Stimulated activated CD8-positive, alpha-beta memory T cell treated with anti-CD3 and anti-CD28 coated beads, Interleukin-12 subunit alpha, Interleukin-12 subunit beta, amount 100 ng/mL, for 4 hours (primary cell): ENCODE measurements at regions not wholly inside any gene's neighbourhood (a gene's known extent, or its start where the extent isn't known, plus 50 kb on each side); places are given as distances from the start of the nearest gene placed in this dataset.
A peak's percentile ranks its signal among the peaks of the same experiment; 100 is the strongest.

ENCODE experiments used
- DNase-seq: peaks from one replicate; pipeline ENCODE4 v3.0.0-alpha.2; 2020; ENCODE audit warnings: low read depth

DNA sequence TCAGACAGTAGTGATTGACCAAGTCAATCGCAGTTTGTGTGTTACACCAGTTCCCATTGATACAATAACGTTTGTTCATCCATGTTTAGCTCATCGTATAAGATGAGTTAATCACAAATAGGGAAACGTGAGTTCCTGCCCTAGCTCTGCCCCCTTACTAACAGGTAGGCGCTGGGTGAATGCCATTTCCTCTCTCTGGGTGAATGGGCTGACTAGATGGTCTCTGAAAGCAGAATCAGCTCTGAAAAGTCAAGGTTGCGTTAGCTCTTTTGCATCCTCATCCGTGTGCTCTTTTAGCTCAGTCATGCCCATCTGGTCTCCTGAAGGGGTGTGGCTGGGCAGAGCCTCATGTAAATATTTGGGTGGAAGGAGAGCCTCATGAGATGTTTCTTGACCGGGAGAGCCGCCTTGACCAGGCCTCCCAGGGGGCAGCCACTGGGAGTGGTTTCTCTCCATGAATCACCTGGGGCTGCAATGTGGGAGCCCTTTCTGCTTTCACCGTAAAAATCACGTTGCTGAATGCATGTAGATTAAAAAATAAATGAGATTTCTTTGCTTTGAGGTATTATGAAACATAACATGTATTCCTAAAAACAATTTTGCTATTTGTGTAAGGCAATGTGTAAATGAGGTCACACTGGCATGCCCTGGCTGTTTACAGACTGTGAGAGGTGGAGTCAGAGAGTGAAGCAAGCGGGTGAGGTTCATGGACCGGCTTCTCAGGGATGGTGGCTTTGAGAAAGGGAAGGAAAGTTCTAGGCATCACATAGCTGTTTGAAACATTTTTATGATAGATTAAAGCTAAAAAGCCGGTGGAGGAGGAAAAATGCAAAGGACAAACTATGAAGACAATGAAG lies 108.4 kb upstream of the RASGRP1 start:
- no peak for DNase-seq

DNA sequence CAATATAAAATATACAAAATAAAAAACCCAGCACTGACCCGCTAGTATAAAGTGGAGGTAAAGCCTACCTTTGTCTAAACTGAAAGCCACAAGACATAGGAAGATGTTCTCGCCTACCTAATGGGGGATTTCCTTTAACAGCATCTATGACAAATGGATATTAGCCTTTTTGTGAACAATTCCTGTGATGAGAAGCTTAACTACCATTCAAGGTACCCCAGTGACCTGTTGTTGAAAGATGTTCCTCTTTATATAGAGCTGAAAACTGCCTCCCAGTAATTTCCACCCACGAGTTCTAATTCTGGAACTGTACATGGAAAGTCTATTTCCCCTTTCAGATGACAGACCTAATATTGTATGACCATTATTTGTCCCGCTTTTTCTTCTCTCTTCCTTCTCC lies 109.8 kb upstream of the RASGRP1 start:
- no peak for DNase-seq

DNA sequence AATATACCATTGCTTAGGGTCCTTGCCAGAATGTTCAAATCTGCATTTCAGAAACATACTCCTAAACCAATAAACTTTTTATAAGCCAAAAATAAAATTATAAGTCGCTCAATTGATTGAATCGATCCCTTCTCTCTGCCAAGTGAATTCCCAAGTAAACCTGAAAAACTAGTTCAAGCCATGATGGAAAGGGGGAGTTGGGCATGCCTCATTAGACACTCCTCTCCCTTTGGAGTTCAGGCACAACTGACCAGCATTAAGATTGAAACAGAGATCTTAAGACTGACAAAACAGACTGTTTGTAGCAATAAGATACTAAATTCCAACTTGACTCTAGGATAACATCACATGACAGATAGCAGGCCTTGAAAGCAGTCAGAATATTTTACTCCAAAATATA lies 113.7 kb upstream of the RASGRP1 start:
- DNase-seq: no peak

DNA sequence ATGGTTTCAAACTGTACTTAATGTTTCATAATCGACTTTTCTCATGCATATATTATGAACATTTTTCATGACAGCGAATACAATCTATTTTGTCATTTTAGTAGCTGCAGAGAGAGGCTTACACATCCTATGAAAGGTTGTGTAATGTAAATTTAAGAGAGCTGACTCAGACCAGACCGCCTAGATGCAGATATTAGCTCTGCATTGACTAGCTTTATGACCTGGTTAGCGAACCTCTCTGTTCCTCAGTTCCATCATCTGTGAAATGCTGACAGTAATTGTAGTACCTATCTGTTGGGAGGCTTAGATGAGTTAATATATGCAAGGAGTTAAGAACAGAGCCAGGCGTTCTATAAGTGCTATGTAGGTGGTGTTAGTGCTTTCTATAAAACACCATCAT lies 116.2 kb upstream of the RASGRP1 start:
- no peak for DNase-seq

DNA sequence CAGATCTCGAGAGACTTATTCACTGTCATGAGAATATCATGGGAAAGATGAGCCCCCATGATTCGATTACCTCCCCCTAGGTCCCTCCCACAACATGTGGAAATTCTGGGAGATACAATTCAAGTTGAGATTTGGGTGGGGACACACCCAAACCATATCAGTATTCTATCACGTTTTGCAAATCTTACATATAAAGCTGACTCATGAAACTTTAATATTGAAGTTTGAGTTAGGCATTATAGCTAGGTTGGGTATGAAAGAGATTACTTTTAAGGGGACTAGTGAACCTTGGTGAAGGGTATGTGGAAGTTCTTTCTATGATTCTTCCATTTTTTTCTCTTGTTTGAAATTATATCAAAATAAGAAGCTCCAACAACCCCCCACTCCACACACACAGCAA lies 117.7 kb upstream of the RASGRP1 start:
- DNase-seq: no peak

DNA sequence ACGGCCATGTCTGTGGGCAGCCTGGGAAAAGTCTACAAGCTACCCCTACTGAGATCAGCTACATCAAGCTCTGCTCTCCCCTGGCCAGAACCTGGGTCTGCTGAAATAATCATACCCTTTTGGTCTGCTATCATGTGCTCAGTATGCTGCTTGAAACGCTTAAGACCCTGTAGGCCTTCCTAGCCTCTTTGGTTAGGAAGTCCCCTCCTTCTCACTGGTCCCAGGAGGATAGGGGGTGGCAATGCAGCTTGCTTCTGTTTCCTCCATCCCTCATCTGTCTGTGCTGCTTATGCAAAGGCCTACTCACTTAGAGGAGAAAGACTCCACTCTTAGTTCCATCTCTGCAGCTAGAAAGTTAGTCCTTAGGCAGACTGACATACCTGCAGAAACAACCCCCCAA lies 118.2 kb upstream of the RASGRP1 start:
- DNase-seq: no peak

DNA sequence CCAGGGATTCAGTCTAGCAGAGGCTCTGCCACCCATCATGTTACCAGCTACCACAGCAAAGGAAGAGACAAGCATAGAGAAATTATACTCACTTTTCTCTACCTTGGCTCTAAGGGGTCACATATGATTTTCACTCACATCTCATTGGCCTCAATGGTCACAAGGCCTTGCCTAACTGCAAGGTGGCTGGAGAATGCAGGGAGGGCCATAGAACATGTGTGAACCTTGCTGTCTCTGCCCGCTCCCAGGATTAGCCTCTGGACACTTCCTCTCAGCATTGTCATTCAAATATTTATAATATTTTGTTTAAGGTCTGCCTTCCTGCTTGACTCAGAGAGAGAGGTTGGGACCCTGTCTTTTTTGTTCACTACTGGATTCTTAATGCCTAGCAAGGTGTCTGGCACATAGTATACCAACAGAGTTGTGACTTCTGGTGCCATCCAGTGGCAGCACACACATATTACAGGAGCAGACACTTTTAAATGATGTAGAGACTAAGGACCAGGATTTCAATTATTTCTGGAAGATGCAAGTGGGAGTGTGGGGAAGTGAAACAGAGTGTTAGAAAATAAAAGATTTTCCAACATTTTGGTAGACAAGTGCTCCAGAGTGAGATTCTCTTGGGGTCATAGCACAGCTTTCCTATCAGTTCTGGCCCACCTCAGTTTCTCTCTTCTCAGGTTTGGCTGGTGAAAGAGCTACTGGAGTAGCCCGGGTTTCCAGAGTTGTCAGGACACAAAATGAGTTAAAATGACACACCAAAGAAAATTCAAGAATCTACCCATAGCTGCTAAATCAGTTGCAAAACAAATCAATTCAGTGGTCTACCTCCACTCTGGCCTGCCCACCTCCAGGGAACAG lies 119.0 kb upstream of the RASGRP1 start:
- DNase-seq: peak; percentile 44

DNA sequence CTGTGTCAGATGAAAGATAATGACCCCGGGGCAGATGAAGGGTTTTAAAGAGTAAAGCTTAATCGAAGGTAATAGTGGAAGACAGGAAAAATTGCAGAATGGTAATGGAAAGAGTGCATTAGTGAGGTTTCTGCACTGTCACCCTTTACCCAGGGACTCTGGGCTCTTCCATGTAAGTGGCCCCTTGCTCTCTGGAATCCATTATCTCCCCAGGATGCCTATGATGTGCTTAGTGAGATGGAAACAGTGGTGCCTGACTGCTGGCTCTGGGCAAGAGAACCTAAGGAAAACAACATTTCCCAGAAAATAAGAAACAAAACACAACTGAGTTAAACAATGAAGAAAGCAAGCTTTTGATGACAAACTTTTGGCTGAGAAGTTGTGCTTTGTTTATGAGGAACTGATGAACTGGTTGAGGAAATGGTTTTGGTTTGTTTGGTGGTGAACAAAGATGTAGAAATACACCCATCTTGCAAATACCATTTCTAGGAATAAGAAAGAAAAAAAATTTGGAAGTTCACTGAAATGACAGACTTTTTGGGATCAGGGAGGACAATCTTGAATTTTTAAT lies 119.9 kb upstream of the RASGRP1 start:
- DNase-seq: no peak

DNA sequence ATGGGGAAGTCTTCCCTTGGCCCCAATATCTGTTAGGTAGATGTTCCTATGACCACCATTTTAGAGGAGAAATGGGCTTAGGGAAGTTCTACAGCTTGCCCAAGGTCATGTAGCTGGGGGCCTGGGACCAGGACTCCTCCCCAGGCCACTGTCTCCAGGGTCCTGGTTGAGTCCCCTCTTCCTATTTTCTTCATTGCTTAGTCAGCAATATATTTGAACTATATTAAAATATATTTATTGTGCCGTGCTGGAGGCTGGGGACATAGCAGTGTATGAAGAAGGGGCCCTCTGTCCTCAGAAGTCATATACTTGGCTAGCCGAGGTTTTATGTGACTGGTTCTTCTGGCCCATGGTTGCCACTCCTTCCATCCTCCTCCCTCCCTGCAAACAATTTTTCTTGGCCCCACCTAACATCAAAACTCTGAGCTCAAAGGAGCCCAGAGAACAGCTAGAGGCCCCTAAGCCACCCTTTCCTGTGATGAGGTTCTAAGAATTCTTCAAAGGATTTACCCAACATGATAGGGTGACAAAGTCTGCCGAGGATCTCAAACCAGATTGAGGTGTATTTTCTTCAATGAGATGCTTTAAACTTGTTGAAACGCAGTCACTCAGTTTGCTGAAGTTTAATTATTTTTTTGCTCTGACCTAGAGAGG lies 121.2 kb upstream of the RASGRP1 start:
- DNase-seq: no peak

DNA sequence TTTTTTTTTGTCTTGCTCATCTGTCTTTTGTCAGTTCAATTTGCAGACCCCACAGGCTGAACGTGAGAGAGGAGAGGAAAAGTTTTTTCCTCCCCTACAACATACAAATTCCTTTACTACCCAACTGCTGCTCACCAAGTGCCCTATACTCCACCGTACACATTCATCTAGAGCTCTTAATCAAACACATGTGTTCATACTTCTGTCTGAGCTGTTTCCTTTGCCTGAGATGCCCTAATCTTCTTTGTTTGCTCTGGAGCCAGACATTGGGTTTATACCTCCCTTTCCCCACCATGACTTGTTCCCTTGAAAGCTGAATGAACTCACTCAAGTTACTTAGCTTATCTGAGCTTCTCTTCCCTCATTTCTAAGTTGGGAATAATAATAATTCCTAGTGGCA lies 122.7 kb upstream of the RASGRP1 start:
- no peak for DNase-seq

DNA sequence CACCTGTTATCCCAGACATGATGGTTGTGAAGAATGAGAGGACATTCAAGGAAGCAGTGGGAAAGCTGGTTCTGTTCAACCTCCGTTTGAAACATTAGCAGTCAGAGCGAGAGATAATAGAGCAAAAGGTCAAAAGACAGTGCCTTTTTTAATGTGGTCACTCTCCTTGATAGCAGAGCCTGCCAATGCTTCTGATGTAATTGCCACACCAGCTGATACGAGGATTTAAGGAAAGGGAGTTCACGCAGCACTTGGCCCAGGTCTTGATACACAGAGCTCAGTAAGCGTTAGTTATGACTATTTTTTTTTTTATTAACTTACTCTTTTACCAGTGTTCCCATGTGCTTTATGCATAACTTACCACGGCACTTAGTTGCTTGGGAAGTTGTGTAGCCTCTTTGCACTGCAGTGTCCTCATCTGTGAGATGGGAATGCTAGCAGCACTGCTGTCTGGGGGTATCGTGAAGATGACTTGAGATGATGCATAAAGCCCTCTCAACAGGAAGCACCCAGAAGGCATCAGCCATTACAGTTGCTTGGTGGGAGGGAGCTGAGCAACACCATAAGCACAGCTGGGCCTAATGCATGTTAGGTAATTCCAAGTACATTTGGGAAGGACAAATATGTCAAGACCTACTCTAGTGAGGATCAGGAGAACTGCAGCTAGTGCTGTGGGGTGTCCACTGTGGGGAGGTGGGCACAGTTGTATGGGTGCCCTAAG lies 123.3 kb upstream of the RASGRP1 start:
- no peak for DNase-seq

DNA sequence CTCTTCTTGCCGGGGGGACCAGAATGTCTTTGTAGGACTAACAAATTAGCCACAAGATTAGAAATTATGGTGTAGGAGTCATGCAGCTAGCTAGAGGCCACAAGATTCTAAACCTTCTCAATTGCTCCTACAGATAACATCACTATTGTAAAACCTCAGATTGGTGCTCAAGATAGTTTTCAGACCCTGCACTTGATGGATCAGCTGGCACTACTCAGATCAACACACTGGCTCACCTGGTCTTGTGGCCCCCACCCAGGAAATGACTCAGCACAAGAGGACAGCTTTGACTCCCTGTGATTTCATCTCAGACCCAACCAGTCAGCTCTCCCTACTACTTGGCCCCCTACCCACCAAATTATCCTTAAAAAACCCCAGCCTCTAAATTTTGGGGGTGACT lies 124.1 kb upstream of the RASGRP1 start:
- DNase-seq: peak; percentile 20

DNA sequence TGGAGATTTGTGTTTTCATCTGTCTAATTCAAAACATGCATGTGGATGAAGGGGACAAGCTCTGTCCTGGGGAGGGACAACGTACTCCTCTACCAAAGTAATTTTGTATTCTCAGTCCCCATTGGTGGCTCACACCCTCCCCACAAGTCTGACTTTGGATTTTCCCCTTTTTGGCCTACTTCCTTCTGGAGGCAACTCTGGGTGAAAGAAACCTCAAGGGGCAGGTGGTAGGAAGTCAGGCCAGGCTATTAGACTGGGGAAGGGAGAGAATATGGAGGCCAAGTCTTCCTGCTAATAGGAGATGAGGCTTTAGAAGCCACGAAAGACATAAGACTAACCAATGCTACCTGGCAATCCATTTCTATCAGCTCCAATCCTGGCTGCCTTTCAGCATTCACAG lies 124.9 kb upstream of the RASGRP1 start:
- DNase-seq: no peak

DNA sequence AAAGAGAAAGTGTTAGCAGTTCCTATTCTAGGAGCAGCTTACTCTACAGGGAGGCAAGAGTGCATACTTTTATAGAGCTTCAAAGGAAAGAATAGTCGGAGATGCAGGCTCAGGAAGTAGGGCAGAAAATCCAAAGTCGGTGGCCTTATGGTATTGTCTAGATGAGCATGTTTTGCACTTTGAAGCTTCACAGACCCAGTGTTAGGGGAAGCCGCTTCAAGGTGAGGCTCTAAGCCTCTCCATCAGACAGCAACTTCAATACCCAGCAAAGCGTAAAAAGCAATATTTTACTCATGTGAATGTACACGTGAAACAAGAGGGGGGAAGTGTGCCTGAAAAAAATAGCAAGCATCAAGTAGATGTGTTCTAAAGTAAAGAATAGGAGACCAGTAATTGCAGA lies 125.6 kb upstream of the RASGRP1 start:
- no peak for DNase-seq

DNA sequence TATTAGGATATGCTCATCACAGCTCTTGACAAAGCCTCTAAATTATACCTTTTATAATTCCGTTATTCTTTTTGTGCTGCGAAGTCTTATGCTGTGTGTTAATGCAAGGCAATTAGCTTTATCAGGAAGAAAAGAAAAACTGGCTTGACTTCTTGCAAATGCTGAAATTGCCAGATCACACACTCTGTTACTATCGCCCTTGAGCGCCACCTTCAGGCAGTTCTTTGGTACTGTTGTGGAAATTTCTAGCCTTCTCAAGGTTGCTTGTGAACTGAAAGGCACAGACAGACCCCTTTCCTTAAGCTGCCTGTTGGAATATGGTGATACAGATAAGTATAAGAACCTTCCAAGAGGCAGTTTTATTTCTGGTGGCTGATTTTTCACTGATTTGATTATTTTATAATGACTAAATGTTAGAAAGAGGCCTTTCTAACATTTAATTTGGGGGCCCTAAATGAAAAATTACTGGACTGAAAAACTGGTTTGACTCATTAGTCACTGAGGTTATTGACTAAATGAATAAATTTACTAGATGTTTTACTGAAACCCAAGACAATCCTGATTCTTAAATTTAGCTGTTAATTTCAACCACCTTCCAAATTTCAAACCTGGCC lies 126.2 kb upstream of the RASGRP1 start:
- DNase-seq: peak; percentile 51

DNA sequence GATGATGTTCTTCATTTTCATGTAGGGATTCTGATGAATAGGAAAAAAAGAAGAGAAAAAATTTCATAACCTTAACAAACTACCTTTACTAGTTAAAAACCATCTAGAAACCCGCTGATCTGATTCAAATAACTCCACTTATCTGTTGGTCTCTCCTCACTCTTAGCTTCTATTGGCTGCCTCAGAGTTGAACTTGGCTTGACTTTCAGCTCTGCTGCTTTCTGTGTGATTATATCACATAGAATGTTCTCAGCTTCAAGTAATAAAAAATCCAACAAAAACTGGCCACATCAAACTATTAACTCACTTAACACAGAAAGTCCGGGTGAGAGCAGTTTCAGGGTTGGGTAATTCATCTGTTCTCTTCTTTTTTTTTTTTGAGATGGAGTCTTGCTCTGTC lies 126.8 kb upstream of the RASGRP1 start:
- no peak for DNase-seq

DNA sequence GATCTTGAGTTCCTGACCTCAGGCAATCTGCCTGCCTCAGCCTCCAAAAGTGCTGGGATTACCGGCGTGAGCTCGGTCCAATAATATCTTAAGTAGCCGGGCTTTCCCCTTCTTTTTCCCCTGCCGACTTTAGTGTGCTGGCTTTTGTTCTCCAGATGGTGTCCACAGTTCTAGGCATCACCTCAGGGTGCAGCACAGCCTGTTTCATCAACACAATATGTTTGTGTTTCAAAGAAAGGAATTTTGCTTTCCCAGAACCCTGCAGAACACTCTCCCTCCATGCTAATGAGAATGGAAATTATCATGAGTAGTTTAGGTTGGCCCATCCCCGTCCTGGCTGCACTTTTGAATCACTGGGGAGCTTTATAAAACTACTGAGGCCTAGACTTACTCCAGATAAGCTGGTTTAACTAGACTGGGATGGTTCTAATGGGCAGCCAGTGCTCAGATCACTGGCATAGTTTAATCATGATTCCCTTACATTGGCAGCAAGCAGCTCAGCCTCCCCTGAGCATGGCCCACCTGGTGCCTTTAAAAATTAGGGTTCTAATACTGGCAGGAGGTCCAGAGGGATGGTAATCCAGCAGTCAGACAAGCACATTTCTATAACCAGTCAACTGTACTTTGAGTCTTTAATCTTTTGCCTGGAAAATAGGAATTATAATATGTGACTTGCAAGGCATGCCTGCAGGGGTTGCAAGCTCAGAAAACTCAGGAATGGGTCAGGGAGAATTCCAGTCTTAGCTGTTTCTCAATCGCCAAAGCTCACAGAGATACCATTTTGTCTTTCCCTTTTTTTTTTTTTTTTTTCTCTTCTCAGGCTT lies 127.6 kb upstream of the RASGRP1 start:
- no peak for DNase-seq

DNA sequence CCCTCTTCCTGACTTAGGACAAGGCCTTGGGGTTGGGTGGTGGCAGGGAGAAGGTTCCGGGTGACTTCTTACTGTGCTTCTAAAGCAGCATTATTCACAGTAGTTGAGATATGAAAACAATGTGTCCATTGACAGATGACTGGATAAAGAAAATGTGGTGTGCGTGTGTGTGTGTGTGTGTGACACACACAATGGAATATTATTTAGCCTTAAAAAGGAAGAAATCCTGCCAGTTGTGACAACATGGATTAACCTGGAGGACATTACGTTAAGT lies 128.1 kb upstream of the RASGRP1 start:
- DNase-seq: no peak

DNA sequence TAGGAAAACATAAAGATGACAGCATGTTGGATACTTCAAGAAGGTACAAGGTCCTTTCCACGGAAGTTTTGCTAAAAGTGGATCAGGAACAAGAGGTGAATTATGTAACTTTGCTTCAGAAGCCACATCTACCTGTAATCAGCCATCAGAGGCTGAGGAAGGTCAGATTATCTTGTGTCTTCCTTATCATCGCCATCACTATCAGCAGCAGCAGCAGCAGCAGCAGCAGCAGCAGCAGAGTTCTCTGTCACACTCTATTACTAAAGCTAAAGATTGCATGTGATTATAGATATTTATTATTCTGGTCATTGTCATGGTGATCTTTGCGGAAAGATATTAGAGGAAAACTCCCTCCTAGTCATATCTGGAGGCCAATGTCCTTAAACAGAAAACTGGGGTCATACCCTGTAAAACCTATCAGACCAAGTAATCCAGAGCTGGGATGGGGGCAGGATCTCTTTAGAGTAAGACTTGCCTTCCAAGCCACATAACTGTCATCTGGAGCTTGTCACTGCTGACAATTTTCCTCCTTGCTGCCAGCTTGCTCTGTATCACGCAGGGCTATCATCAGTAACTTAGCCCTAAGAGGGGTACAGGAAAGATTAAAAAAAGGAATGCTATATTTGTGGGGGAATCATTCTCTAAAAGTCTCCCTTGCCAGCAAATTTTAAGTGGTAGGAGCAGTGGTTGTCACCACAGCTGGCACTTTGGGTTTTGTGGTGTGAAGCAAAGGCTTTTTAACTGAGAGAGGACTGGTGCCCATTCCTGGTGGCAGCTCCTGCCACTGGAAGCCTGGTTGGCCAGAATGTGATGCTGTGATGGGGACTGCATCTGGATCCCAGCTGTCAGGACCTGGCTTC lies 130.9 kb upstream of the RASGRP1 start:
- DNase-seq: no peak
